ENCODE measurements at regions not wholly inside any gene's neighbourhood (a gene's known extent, or its start where the extent isn't known, plus 50 kb on each side); places are given as distances from the start of the nearest gene placed in this dataset.

GRCh38 chrX:97835969-97836368 lies 952.3 kb downstream of the RPA4 start:
- no peak for TF ChIP-seq CTCF (conservative IDR thresholded peaks at IDR 0.05 in 1 of 2, IDR thresholded peaks at IDR 0.05 in 1 of 2; ENCODE audit: extremely low read depth in 1 of 2, insufficient read depth in 1 of 2, low read depth in 1 of 2, low read length in 2 of 2)
- no peak for TF ChIP-seq EZH2 (IDR thresholded peaks at IDR 0.05; ENCODE audit: borderline replicate concordance, low read length)

All from mammary epithelial cell (primary cell).